ENCODE measurements at regions not wholly inside any gene's neighbourhood (a gene's known extent, or its start where the extent isn't known, plus 50 kb on each side); places are given as distances from the start of the nearest gene placed in this dataset.

- no peak for DNase-seq
These were observed 54.9 kb upstream of the RFC3 start for GRCh38 chr13:33763021-33763420.

- DNase-seq: no peak
These were observed 53.2 kb upstream of the RFC3 start for GRCh38 chr13:33764716-33765115.

- DNase-seq: no peak
These were observed 51.4 kb upstream of the RFC3 start for GRCh38 chr13:33766329-33767123.

- no peak for DNase-seq
These were observed 50.8 kb upstream of the RFC3 start for GRCh38 chr13:33767140-33767539.

Data from SIG-M5 (cell line).